ENCODE measurements at regions not wholly inside any gene's neighbourhood (a gene's known extent, or its start where the extent isn't known, plus 50 kb on each side); places are given as distances from the start of the nearest gene placed in this dataset.

DNA sequence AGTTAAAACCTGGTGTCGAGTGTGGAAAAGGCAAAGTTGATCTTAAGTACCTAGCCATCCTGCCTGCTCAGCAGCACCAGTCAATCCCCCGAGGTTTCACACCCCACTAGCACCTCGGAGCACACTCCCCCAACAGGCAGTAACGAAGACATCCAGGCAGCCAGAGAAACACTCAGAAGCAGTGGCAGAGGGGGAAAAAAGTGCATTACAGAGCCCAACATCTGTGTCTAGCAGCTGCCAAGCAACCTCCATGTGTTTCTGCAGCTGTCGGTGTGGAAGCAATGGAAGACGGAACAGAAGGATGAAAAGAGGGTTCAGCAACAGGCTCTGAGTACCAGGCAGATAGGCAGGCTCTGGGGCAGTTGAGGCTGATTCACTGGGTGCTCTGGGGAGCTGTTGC is 73.4 kb upstream of the PROX1 start:
- DNase-seq: no peak

GRCh38 chr1:213921311-213921710 is 66.5 kb upstream of the PROX1 start:
- no peak for DNase-seq

DNA sequence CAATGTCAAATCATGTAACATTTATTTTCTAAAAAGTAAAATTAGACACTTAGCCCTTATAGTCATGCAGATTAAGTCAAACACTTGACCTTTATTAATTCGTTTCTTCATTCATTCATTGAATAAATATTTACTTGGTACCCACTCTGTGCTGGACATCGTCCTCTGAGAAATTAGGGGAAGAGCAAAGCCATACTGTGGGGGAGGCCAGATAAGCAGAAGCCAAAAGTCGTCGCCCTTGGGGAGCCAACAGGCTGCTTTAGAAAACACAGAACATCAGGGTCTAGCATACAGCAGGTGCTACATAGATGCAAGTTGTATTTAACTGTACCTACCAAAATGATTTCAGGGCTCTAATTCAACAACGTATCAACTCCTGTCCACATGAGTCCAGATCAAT is 66.1 kb upstream of the PROX1 start:
- DNase-seq: no peak

- no peak for DNase-seq
Observed at GRCh38 chr1:213925531-213926182, 62.1 kb upstream of the PROX1 start.

GRCh38 chr1:213927846-213928245 is 59.9 kb upstream of the PROX1 start:
- DNase-seq: no peak

GRCh38 chr1:213929398-213929797 is 58.4 kb upstream of the PROX1 start:
- no peak for DNase-seq

- peak; percentile 1 for DNase-seq
Observed at GRCh38 chr1:213931836-213932235, 55.9 kb upstream of the PROX1 start.

- DNase-seq: no peak
Observed at GRCh38 chr1:213933336-213933735, 54.4 kb upstream of the PROX1 start.

- DNase-seq: no peak
Observed at GRCh38 chr1:213934649-213935048, 53.1 kb upstream of the PROX1 start.

DNA sequence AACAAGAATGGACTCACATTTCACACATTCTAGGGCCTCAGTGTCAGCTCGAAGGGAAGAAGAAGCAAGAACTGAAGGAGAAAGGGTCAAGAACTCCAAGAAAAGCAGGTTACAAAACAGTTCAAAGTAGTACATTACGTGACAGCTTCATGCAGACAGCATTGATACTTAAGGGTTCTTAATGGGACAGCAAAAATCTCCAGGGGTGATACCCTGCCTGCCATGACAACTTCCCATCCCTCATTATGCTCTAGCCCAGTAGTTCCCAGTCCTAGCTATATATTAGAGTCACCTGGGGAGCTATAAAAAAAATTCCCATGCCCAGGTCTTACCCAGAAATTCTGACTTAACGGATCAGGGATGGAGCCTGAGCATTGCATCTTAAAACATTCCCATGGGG is 51.2 kb upstream of the PROX1 start:
- DNase-seq: no peak

All from hematopoietic multipotent progenitor cell treated with erythropoietin and hydrocortisone succinate and interleukin-3 and kit ligand, for 4 days (in vitro differentiated cells).